ENCODE measurements at regions not wholly inside any gene's neighbourhood (a gene's known extent, or its start where the extent isn't known, plus 50 kb on each side); places are given as distances from the start of the nearest gene placed in this dataset.

DNA sequence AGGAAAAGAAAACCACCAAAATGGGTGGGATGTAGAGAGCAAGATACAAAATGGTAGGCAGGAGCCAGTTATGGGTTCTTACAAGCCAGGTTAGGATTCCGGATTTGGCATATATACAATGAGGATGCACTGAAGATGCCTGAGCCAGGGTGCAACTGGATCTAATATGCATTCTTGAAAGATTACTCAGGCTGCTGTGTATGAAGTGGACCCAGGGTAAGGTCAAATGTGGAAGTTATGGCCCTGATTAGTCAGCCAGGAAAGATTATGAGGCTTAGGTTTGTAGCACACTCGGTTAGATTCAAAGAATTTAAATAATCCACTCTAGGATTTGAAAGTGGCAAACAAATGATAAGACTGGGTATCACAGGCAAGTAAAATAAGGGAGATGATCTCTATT is 1750.7 kb upstream of the FLRT2 start:
- TF ChIP-seq, protein P1, sequence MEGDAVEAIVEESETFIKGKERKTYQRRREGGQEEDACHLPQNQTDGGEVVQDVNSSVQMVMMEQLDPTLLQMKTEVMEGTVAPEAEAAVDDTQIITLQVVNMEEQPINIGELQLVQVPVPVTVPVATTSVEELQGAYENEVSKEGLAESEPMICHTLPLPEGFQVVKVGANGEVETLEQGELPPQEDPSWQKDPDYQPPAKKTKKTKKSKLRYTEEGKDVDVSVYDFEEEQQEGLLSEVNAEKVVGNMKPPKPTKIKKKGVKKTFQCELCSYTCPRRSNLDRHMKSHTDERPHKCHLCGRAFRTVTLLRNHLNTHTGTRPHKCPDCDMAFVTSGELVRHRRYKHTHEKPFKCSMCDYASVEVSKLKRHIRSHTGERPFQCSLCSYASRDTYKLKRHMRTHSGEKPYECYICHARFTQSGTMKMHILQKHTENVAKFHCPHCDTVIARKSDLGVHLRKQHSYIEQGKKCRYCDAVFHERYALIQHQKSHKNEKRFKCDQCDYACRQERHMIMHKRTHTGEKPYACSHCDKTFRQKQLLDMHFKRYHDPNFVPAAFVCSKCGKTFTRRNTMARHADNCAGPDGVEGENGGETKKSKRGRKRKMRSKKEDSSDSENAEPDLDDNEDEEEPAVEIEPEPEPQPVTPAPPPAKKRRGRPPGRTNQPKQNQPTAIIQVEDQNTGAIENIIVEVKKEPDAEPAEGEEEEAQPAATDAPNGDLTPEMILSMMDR (conservative IDR thresholded peaks at IDR 0.05; ENCODE audit: low read length): no peak
- TF ChIP-seq EZH2phosphoT487 (IDR thresholded peaks at IDR 0.05; ENCODE audit: borderline replicate concordance, low read depth, low read length): no peak

Data from OCI-LY7 (cell line).